ENCODE measurements at regions not wholly inside any gene's neighbourhood (a gene's known extent, or its start where the extent isn't known, plus 50 kb on each side); places are given as distances from the start of the nearest gene placed in this dataset.

GRCh38 chr7:109752068-109752467 is 1182.4 kb downstream of the DNAJB9 start:
- TF ChIP-seq HNF4G (IDR thresholded peaks at IDR 0.05) (no peak), HNF4A (conservative IDR thresholded peaks at IDR 0.05) (no peak), YY1 (IDR thresholded peaks at IDR 0.05) (no peak)
- Histone ChIP-seq H3K4me3 (ENCODE audit: low read depth in 1 of 3, low read length in 3 of 3) (no peak overlapping the region), H3K9ac (ENCODE audit: low read depth in 1 of 2, low read length in 2 of 2) (no peak overlapping the region), H3K27me3 (ENCODE audit: control insufficient read depth in 4 of 4, insufficient read depth in 4 of 4, low read length in 3 of 4) (no peaks in the 10 kb centered on the region), H3K27ac (ENCODE audit: low read depth in 1 of 2, low read length in 2 of 2) (no peak overlapping the region), H3K4me1 (ENCODE audit: control insufficient read depth in 4 of 4, insufficient read depth in 4 of 4, low read length in 3 of 4) (no peaks in the 10 kb centered on the region), H3K36me3 (ENCODE audit: control insufficient read depth in 4 of 4, insufficient read depth in 3 of 4, low read depth in 1 of 4, low read length in 3 of 4) (no peaks in the 10 kb centered on the region), H3K9me3 (ENCODE audit: control insufficient read depth in 4 of 4, low read length in 3 of 4) (no peaks in the 10 kb centered on the region)
- 70% methylated on average over 4 of the region's 4 CpGs for WGBS
- DNase-seq (ENCODE audit: low spot score), result no peak

DNA sequence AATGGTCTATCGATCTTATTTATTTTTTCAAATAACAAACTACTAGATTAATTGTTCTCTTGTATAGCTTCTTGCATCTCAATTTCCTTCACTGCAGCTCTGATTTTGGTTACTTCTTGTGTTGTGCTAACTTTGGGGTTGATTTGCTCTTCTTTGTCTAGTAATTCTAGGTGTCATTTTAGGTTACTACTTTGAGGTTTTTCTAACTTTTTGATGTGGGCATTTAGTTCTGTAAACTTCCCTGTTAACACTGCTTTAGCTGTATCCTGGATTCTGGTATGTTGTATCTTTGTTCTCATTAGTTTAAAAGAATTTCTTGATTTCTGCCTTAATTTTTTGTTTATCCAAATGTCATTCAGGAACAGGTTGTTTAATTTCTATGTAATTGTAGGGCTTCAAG is 1188.0 kb downstream of the DNAJB9 start:
- Histone ChIP-seq H3K4me3 (ENCODE audit: low read depth in 1 of 3, low read length in 3 of 3) (no peak overlapping the region), H3K27ac (ENCODE audit: low read depth in 1 of 2, low read length in 2 of 2) (no peak overlapping the region), H3K4me1 (ENCODE audit: control insufficient read depth in 4 of 4, insufficient read depth in 4 of 4, low read length in 3 of 4) (no peaks in the 10 kb centered on the region), H3K27me3 (ENCODE audit: control insufficient read depth in 4 of 4, insufficient read depth in 4 of 4, low read length in 3 of 4) (no peaks in the 10 kb centered on the region), H3K9ac (ENCODE audit: low read depth in 1 of 2, low read length in 2 of 2) (no peak overlapping the region), H3K36me3 (ENCODE audit: control insufficient read depth in 4 of 4, insufficient read depth in 3 of 4, low read depth in 1 of 4, low read length in 3 of 4) (no peaks in the 10 kb centered on the region), H3K9me3 (ENCODE audit: control insufficient read depth in 4 of 4, low read length in 3 of 4) (no peaks in the 10 kb centered on the region)
- 87% methylated on average over 1 of the region's 1 CpG for WGBS
- TF ChIP-seq, protein P1, sequence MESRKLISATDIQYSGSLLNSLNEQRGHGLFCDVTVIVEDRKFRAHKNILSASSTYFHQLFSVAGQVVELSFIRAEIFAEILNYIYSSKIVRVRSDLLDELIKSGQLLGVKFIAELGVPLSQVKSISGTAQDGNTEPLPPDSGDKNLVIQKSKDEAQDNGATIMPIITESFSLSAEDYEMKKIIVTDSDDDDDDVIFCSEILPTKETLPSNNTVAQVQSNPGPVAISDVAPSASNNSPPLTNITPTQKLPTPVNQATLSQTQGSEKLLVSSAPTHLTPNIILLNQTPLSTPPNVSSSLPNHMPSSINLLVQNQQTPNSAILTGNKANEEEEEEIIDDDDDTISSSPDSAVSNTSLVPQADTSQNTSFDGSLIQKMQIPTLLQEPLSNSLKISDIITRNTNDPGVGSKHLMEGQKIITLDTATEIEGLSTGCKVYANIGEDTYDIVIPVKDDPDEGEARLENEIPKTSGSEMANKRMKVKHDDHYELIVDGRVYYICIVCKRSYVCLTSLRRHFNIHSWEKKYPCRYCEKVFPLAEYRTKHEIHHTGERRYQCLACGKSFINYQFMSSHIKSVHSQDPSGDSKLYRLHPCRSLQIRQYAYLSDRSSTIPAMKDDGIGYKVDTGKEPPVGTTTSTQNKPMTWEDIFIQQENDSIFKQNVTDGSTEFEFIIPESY (IDR thresholded peaks at IDR 0.05), result no peak
- TF ChIP-seq YY1 (IDR thresholded peaks at IDR 0.05) (no peak), ATF3 (IDR thresholded peaks at IDR 0.05) (no peak), RAD21 (IDR thresholded peaks at IDR 0.05) (no peak), FOXA2 (IDR thresholded peaks at IDR 0.05) (no peak), TAF1 (conservative IDR thresholded peaks at IDR 0.05) (no peak), GABPA (IDR thresholded peaks at IDR 0.05 in 1 of 2, conservative IDR thresholded peaks at IDR 0.05 in 1 of 2) (no peak), SP1 (IDR thresholded peaks at IDR 0.05) (no peak), MAX (IDR thresholded peaks at IDR 0.05) (no peak), HNF4A (conservative IDR thresholded peaks at IDR 0.05) (no peak), RXRA (IDR thresholded peaks at IDR 0.05) (no peak), FOXA1 (IDR thresholded peaks at IDR 0.05) (no peak)
- TF ChIP-seq, protein P2, sequence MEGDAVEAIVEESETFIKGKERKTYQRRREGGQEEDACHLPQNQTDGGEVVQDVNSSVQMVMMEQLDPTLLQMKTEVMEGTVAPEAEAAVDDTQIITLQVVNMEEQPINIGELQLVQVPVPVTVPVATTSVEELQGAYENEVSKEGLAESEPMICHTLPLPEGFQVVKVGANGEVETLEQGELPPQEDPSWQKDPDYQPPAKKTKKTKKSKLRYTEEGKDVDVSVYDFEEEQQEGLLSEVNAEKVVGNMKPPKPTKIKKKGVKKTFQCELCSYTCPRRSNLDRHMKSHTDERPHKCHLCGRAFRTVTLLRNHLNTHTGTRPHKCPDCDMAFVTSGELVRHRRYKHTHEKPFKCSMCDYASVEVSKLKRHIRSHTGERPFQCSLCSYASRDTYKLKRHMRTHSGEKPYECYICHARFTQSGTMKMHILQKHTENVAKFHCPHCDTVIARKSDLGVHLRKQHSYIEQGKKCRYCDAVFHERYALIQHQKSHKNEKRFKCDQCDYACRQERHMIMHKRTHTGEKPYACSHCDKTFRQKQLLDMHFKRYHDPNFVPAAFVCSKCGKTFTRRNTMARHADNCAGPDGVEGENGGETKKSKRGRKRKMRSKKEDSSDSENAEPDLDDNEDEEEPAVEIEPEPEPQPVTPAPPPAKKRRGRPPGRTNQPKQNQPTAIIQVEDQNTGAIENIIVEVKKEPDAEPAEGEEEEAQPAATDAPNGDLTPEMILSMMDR (IDR thresholded peaks at IDR 0.05; ENCODE audit: low read depth, low read length, missing input control), result no peak
- DNase-seq (ENCODE audit: low spot score), result no peak

- Histone ChIP-seq H3K36me3 (ENCODE audit: control insufficient read depth in 4 of 4, insufficient read depth in 3 of 4, low read depth in 1 of 4, low read length in 3 of 4) (no peaks in the 10 kb centered on the region), H3K9me3 (ENCODE audit: control insufficient read depth in 4 of 4, low read length in 3 of 4) (no peaks in the 10 kb centered on the region), H3K4me1 (ENCODE audit: control insufficient read depth in 4 of 4, insufficient read depth in 4 of 4, low read length in 3 of 4) (no peaks in the 10 kb centered on the region), H3K27me3 (ENCODE audit: control insufficient read depth in 4 of 4, insufficient read depth in 4 of 4, low read length in 3 of 4) (no peaks in the 10 kb centered on the region), H3K4me3 (ENCODE audit: low read depth in 1 of 3, low read length in 3 of 3) (no peak overlapping the region), H3K27ac (ENCODE audit: low read depth in 1 of 2, low read length in 2 of 2) (no peak overlapping the region), H3K9ac (ENCODE audit: low read depth in 1 of 2, low read length in 2 of 2) (no peak overlapping the region)
- 70% methylated on average over 3 of the region's 3 CpGs for WGBS
- no peak for DNase-seq (ENCODE audit: low spot score)
- no peak for TF ChIP-seq HNF4A (conservative IDR thresholded peaks at IDR 0.05)
- no peak for TF ChIP-seq FOXA1 (IDR thresholded peaks at IDR 0.05)
- TF ChIP-seq, protein P2 (IDR thresholded peaks at IDR 0.05; ENCODE audit: low read depth, low read length, missing input control), result no peak
- TF ChIP-seq JUND (IDR thresholded peaks at IDR 0.05), result no peak
- TF ChIP-seq ATF3 (IDR thresholded peaks at IDR 0.05), result no peak
- TF ChIP-seq, protein P1 (IDR thresholded peaks at IDR 0.05), result no peak
- no peak for TF ChIP-seq MAX (IDR thresholded peaks at IDR 0.05)
- no peak for TF ChIP-seq YY1 (IDR thresholded peaks at IDR 0.05)
Measured at GRCh38 chr7:109763611-109764010, 1193.9 kb downstream of the DNAJB9 start.

Data from liver (tissue), 8 donors.